Kidney (tissue), 13 donors: ENCODE measurements at regions not wholly inside any gene's neighbourhood (a gene's known extent, or its start where the extent isn't known, plus 50 kb on each side); places are given as distances from the start of the nearest gene placed in this dataset.

Experiments used
- DNase-seq, 5 donors: peaks; one replicate each; pipeline ENCODE4 v3.0.0-alpha.2; 2013 to 2020
- FAIRE-seq: peaks from 2 replicates; lab custom pipeline; 2012; peaks lifted over from hg19 to GRCh38; lab: Jason Lieb, UNC
- H3K27ac ChIP-seq, 2 donors: one replicate each; pipeline ENCODE4 v1.7.0; 2013; ENCODE audit warnings: low read depth in 2 of 2, low read length in 2 of 2, inconsistent platforms in 1 of 2
- H3K27me3 ChIP-seq: one replicate; pipeline ENCODE4 v1.7.1; 2013; ENCODE audit warnings: low read length, inconsistent platforms; ENCODE audit not compliant: control insufficient read depth, insufficient read depth
- H3K36me3 ChIP-seq, 3 donors: one replicate each; pipeline versions ENCODE4 v1.7.0 to v1.7.1; 2013; ENCODE audit warnings: low read length in 3 of 3, control low read depth in 1 of 3, inconsistent platforms in 1 of 3; ENCODE audit not compliant: insufficient read depth in 3 of 3, control insufficient read depth in 2 of 3
- H3K4me1 ChIP-seq, 3 donors: one replicate each; pipeline versions ENCODE4 v1.7.0 to v1.7.1; 2013; ENCODE audit warnings: low read length in 3 of 3, inconsistent platforms in 1 of 3, low read depth in 1 of 3; ENCODE audit not compliant: control insufficient read depth in 2 of 3, insufficient read depth in 2 of 3
- H3K4me3 ChIP-seq, 3 donors: one replicate each; pipeline versions ENCODE4 v1.7.0 to v1.8.1; 2013; ENCODE audit warnings: low read length in 3 of 3, control low read depth in 1 of 3, inconsistent platforms in 1 of 3
- H3K9ac ChIP-seq, 3 donors: one replicate each; pipeline versions ENCODE4 v1.7.0 to v1.7.1; 2013; ENCODE audit warnings: low read length in 3 of 3, control low read depth in 1 of 3, inconsistent platforms in 1 of 3
- H3K9me3 ChIP-seq, 3 donors: one replicate each; pipeline versions ENCODE4 v1.7.0 to v1.7.1; 2013; ENCODE audit warnings: low read length in 3 of 3, control low read depth in 1 of 3, inconsistent platforms in 1 of 3; ENCODE audit not compliant: control insufficient read depth in 2 of 3, insufficient read depth in 1 of 3
- CTCF ChIP-seq: IDR thresholded peaks from 3 replicates; pipeline ENCODE4 v1.5.1; 2012; ENCODE audit warnings: mild to moderate bottlenecking, moderate library complexity, borderline replicate concordance; ENCODE audit not compliant: insufficient read depth; ENCODE audit errors: extremely low read depth
- intact Hi-C: fragments of 100-400 bp; cut with DNase I; formaldehyde crosslinking; loops from one replicate; pipeline ENCODE4 v1.11.1; 2022
- donor health status: control.
- donor health status: control.
- donor health status: control.
- donor health status: control.
- donor health status: control.
- donor health status: DM: yes; HTN: yes; CAD: no.
- donor health status: Normal renal cell carcinoma (clear cell type).

GRCh38 chr5:158433634-158434033, 574.7 kb upstream of the CLINT1 start:
- Histone ChIP-seq H3K27ac (no peak overlapping the region), H3K4me3 (no peak overlapping the region), H3K9ac (no peak overlapping the region), H3K9me3 (peaks cover 0 to 7% (median 0%) of the 10 kb centered on the region in 3 donors), H3K27me3 (no peaks in the 10 kb centered on the region), H3K36me3 (no peaks in the 10 kb centered on the region), H3K4me1 (no peaks in the 10 kb centered on the region)
- no peak for TF ChIP-seq CTCF
- intact Hi-C loops: no loop called here
- DNase-seq: no peak
- FAIRE-seq: no peak

GRCh38 chr5:158431369-158432029, 572.6 kb upstream of the CLINT1 start:
- H3K27me3 ChIP-seq: no peaks in the 10 kb centered on the region
- DNase-seq (peak in 2 of 5 donors; percentile 27 to 46), FAIRE-seq (no peak)
- H3K36me3 ChIP-seq: no peaks in the 10 kb centered on the region
- H3K9me3 ChIP-seq: peaks cover 0 to 7% (median 0%) of the 10 kb centered on the region in 3 donors
- intact Hi-C loops: no loop called here
- H3K4me3 ChIP-seq: no peak overlapping the region
- TF ChIP-seq CTCF: no peak
- H3K27ac ChIP-seq: no peak overlapping the region
- H3K4me1 ChIP-seq: no peaks in the 10 kb centered on the region
- no peak overlapping the region for H3K9ac ChIP-seq

DNA sequence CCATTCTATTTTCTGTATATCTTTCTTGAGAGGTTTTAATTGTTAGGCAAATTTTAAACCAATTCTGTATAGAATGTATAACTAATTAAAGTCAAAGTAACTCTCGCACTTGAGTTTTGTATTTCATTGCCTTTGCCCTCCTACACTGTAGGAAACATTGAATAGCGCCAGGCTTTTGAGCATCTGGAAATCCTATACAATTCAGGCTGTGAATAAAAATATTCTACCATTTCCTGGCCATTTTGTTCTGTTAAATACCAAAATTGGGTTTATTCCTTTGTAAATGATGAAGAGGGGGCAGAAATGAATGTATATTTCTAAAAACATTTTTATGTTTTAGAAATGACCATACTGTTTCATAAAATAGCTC, 571.8 kb upstream of the CLINT1 start:
- intact Hi-C loops: no loop called here
- H3K4me3 ChIP-seq: no peak overlapping the region
- no peaks in the 10 kb centered on the region for H3K4me1 ChIP-seq
- peaks cover 0 to 7% (median 0%) of the 10 kb centered on the region in 3 donors for H3K9me3 ChIP-seq
- DNase-seq: peak in 1 of 5 donors; percentile 39
- H3K27me3 ChIP-seq: no peaks in the 10 kb centered on the region
- H3K27ac ChIP-seq: no peak overlapping the region
- no peak overlapping the region for H3K9ac ChIP-seq
- FAIRE-seq: no peak
- no peak for TF ChIP-seq CTCF
- H3K36me3 ChIP-seq: no peaks in the 10 kb centered on the region
